ENCODE measurements at regions not wholly inside any gene's neighbourhood (a gene's known extent, or its start where the extent isn't known, plus 50 kb on each side); places are given as distances from the start of the nearest gene placed in this dataset.

- no peak for TF ChIP-seq CTCF (conservative IDR thresholded peaks at IDR 0.05; ENCODE audit: low read depth, low read length)
- peak; percentile 87 for DNase-seq (ENCODE audit: low read depth)
- no peak overlapping the region for H3K4me3 ChIP-seq (ENCODE audit: low read length)
Measured at GRCh38 chr6:12577124-12577850, 139.3 kb upstream of the PHACTR1 start.

DNA sequence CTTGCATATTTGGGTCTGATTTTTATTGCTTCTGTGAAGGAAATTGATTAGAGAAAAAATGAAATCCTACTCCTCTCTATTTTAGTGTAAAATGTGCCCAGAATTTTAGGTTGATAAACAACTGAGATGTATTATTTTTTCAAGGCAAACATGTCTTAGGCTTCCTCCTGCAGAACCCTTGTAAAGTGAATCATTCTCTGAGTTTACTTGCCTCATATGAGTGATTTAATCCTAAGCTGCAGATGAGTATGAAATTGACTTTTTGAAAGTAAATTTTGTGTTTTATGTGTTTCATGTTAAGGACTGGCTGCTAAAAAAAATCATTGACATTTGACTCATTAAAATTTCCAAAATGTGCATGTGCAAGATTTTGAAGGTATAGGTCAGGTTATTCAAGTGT is 138.5 kb upstream of the PHACTR1 start:
- no peak for DNase-seq (ENCODE audit: low read depth)
- TF ChIP-seq CTCF (conservative IDR thresholded peaks at IDR 0.05; ENCODE audit: low read depth, low read length): no peak
- no peak overlapping the region for H3K4me3 ChIP-seq (ENCODE audit: low read length)

GRCh38 chr6:12578751-12579150 is 137.8 kb upstream of the PHACTR1 start:
- no peak for DNase-seq (ENCODE audit: low read depth)
- no peak for TF ChIP-seq CTCF (conservative IDR thresholded peaks at IDR 0.05; ENCODE audit: low read depth, low read length)
- H3K4me3 ChIP-seq (ENCODE audit: low read length): no peak overlapping the region

GRCh38 chr6:12580290-12580689 is 136.3 kb upstream of the PHACTR1 start:
- H3K4me3 ChIP-seq (ENCODE audit: low read length): no peak overlapping the region
- no peak for TF ChIP-seq CTCF (conservative IDR thresholded peaks at IDR 0.05; ENCODE audit: low read depth, low read length)
- DNase-seq (ENCODE audit: low read depth): no peak

DNA sequence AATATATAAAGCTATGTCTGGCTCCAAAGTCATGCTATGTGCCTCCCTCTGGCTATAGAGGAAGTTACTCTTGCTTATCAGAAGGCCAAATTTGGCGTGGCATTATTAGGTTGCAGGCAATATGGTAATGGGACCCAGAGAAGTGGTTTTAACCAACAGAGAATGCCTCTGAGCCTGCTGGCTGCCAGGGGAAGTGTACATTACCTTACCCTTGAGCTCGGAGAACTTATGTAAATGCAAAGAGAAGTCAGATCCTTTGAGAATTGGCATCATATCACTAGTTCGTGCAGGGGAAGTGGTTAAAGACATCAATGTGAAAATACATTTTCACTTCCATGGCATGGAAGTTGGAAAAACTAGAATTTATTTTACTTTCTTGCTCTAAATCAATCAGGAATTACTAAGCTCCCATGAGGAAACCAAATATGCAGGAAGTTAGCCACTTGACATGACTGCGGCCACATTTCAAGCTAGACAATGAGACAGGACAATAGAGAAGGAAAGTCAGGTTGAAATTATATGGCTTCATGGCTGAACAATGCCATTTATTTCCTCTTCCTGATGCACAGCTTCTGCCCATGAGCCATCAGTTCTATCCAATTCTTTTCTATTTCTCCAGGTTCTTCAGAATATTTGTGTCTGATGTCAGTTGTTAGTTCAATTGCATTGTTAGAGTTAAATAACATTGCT is 134.0 kb upstream of the PHACTR1 start:
- no peak for TF ChIP-seq CTCF (conservative IDR thresholded peaks at IDR 0.05; ENCODE audit: low read depth, low read length)
- H3K4me3 ChIP-seq (ENCODE audit: low read length): no peak overlapping the region
- DNase-seq (ENCODE audit: low read depth): no peak

GRCh38 chr6:12584631-12585405 is 131.7 kb upstream of the PHACTR1 start:
- TF ChIP-seq CTCF (conservative IDR thresholded peaks at IDR 0.05; ENCODE audit: low read depth, low read length): no peak
- H3K4me3 ChIP-seq (ENCODE audit: low read length): no peak overlapping the region
- DNase-seq (ENCODE audit: low read depth): no peak
